TTC549 (cell line): ENCODE measurements at regions not wholly inside any gene's neighbourhood (a gene's known extent, or its start where the extent isn't known, plus 50 kb on each side); places are given as distances from the start of the nearest gene placed in this dataset.

Experiments
- FAIRE-seq: peaks from 2 replicates; lab custom pipeline; 2012; peaks lifted over from hg19 to GRCh38; lab: Jason Lieb, UNC

DNA sequence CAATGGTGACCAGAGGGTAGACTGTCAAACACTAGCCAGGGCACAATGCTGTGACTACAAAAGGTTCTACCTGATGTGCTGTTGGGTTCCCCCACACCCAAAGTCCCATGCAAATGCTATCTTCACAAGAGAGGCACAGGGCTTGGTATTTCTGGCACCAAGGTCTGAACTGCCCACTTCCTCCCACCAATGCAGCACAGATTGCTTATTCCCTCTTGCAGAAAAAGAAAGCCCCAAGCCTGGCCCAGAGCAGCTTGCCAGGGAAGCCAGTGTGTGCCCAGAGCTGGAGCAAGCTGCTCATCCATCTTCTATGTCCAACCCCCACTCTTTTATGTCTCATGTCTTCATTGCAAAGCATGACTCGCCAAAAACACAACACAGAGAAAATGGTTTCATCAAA is 149.4 kb upstream of the CAMK1G start:
- FAIRE-seq = no peak

- no peak for FAIRE-seq
These were observed 148.8 kb upstream of the CAMK1G start for GRCh38 chr1:209434631-209435217.

DNA sequence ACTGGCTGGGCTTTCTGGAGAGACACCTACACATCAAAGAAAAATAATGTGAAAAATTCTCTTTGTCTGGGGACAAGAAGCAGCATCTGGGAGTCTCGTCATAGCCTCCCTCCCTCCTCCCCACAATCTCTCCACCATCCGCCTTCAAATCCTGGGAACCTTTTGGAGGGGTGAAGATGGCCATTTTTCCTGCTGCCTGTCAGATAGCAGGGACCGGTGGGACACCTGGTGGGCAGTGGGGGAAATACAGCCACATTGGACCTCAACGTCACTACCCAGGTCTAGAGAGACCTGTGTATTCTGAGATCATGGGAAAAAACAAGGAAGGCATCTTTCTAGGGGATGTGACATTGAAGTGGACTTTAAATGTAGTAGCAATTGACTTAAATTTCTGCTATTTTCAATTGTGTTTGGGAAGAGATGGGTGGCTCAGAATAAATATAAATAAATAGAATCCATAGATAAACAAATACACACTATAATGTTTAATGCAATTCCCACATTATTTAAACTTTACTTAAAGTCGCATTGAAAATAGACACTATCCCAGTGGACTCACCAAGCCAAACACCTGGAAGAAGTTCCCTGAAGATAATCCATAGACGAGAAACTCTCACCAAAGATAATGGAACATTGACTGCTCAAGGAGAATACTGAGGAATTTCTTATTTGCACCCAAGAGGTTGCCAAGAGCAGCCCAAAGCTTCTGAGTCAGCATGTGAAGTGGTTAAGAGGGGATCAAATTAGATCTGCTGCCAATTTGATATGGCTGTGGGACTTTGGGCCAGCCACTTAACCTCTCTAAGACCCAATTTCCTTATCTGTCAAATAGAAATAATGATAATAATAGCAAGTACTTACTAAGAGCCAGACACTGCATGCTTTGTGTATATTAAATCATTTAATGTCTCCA is 147.6 kb upstream of the CAMK1G start:
- peak; percentile 40 for FAIRE-seq

GRCh38 chr1:209439828-209440227 is 143.7 kb upstream of the CAMK1G start:
- no peak for FAIRE-seq

DNA sequence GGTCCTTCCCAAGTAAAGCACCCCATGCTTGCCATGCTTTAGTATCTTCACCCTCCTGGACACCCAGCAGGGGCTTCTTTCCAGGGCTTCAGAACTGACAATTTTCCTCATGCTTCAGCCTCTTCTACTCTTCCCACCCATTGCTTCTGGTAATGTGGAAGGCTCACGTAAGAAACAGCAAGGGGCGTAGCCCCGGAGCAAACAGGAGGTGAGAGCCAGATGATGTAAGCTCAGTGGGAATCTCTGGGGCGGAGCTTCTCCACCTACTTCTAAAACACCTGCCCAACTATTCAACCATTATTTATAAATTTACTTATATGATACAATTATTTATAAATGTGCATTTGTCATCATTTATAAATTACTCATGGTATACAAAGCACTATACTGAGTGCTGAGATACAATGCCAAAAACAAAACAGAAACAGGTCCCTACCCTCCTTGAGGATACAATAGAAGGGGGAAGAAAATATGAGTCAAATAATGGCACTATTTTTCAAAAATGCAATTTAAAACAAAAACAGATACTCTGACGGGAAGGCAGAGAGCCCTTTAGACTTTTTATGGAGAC is 140.1 kb upstream of the CAMK1G start:
- FAIRE-seq = no peak

DNA sequence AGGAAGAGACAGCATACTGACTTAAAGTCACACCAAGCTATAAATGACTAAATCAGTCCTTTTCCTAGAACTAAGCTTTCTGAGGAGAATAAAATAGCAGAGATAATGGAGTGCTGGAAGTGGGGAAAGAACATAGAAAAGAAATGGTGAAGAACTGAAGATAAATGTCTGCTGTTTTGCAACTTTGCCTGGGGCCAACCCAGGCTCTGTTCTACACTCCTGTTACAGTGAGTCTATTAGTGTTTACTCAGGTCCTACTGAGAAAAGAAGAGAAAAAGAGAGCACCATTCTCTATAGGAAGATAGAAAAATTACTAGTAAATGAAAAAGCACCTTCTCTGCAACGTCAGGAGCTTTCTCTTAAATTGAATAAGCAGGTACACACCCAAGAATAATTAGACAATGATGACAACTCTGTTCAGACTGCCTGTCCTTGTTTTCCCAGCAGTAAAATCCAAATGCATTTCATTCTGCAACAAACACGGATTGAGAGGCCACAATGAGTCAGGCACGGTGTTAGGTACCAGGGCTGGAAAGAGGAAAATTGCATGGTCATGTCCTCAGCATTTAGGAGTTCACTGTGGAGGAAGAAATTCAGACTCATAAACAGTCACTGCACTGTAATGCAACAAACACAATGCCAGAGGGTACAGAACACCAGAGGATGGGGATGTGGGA is 139.4 kb upstream of the CAMK1G start:
- no peak for FAIRE-seq

DNA sequence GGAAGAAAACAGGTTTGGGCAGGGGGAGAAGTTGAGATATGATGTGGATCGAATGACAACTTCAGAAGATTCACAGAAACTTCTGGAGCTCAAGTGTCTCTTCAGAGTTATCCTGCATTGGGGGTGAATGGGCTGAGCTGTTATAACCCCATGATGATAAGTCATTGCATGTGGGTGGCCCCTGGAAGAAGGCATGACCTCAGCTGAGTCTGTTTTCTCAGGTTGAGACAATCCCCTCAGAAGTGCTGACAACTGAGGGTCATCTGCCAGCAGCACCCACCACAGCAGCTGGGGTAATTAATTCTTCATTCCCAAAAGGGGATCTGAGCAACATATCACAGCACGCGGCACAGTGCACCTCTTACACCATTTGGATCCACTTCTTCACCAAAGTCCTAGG is 138.6 kb upstream of the CAMK1G start:
- FAIRE-seq = no peak

GRCh38 chr1:209445576-209445975 is 137.9 kb upstream of the CAMK1G start:
- no peak for FAIRE-seq

DNA sequence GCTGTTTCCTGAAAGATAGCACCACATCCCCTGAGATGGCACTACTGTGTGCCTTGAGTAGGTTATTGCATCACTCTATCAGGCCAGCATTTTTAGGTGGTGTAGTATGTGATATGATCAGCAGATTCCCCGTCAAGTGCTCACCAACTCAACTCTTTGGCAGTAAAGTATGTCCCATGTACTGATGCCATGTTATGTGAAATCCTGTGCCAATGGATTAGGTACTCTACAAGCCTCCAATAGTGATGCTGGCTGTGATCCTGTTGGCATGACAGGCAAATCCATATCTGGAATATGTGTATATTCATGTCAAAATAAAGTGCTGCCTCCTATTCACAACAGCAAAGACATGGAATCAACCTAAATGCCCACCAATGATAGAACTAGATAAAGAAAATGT is 137.2 kb upstream of the CAMK1G start:
- FAIRE-seq = no peak

GRCh38 chr1:209454340-209454994 is 129.0 kb upstream of the CAMK1G start:
- no peak for FAIRE-seq

DNA sequence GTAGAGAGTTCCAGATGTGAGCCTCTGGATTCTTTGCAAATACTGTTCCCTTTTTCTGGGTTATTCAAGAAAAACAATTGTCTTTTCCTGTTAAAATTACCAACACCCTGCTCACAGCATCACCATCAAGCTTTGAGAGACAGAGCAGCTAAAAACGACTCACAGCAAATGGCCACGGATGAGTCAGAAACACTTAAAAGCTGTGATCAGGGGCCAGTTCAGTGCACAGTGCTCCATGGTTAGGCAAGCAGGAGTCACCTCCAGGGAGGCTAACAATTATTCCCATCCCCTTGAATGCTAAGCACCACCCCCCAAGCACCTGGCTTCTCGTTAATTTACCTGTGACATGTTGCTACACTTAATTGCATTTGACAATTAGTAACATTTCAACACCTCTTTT is 128.4 kb upstream of the CAMK1G start:
- no peak for FAIRE-seq

GRCh38 chr1:209455661-209456358 is 127.7 kb upstream of the CAMK1G start:
- FAIRE-seq = no peak

GRCh38 chr1:209456878-209457277 is 126.6 kb upstream of the CAMK1G start:
- no peak for FAIRE-seq

DNA sequence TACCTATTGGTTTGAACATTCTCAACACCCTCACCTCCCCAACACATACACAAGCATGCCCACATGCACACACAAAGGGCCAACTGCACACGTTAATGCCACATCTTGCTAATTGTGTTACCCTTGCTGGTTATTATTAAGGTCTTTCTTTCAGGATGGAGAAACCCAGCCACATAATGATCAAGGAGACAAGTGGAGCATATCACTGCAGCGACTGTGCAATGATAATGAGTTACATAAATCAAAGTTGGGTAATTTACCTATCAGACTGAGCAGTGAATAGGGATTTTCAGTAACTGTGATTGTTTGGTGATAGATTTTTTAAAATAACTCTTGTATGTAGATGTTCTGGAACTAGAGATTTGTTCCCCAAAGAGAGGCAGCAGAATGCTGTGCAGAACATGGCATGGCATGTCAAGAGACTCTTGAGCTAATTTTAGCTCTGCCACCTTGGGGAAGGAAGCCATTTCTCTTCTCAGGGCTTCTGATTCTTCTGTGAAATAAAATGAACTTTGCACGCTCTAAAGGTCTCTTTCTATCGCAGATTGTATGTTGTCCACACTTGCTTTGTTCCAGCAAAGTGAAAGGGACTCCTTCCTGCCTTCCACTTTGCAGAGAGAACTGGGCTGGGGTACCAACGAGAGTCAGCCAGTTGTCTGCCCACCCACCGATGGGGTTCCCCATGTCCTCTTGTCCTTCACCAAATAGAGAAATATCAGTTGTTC is 126.0 kb upstream of the CAMK1G start:
- no peak for FAIRE-seq

DNA sequence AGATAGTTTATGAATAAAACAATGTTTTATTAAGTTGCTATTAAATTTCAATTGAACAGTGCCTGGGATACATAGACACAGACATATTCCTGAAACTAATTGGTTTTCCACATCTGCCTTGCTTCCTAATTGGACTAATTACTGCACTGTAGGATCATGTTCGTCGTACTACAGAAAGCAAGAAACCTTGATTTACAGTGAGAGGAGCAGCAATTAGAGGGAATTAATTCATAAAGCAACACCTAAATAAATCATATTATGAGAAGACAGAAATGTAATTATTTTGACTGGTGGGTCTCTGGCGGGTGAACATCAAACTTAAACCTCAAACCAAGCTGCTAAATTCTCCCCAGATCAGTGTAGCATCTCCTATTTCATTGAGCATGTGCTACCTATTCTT is 124.6 kb upstream of the CAMK1G start:
- FAIRE-seq = no peak

DNA sequence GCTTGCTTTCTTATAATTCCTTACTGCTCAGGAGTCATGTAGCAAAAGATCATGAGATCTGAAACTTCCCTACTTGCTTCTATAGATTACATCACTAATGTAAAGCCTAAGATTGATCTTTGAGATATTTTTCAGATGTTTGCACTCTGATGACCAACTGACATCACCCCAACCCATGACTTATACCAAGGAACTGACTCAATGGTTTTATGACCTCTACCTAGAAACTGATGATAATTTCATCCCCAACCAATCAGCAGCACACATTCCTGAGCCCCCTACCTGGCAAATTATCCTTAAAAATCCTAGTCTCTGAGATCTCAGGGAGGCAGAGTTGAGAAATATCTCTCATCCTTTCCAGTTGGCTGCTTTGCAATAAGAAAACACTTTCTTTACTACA is 122.3 kb upstream of the CAMK1G start:
- no peak for FAIRE-seq

DNA sequence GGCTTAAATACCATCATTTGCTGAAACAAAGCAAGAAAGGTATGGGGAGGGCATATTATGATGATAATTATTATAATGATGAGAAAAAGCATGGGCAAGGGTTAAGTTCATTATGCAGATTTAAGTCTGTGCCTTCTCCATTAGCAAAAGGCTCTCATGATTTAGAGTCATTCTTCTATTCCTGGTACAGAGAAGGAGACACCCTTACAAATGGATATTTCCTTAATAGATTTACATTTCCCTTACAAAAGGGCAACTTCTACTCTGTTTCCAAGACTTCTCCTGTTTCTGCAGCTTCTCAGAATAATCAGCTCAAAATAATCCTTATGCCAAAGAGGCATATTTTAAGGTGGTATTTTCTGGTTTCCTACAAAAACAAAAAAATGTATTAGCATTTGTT is 121.1 kb upstream of the CAMK1G start:
- FAIRE-seq = no peak

- FAIRE-seq = no peak
These were observed 120.1 kb upstream of the CAMK1G start for GRCh38 chr1:209463441-209463840.

DNA sequence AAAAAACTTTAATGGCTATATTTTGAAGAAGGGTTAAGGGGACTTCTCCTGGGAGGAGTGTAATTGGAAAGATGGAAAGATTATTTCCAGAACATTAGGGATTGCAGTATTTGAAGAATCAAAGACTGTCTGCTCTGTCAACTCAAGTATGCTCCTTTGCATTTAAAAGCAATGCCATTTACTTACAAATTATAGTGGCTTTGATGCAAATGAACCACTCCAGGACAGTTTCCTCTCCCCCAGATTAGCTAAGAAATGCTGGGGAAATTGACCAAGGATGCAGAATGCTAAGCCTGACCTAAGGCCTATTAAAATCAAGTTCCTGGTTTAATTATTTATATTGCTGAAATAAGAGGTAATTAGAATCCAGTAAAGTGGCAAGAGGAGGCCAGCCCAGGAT is 110.5 kb upstream of the CAMK1G start:
- FAIRE-seq = no peak

GRCh38 chr1:209480345-209480744 is 103.2 kb upstream of the CAMK1G start:
- FAIRE-seq = no peak

DNA sequence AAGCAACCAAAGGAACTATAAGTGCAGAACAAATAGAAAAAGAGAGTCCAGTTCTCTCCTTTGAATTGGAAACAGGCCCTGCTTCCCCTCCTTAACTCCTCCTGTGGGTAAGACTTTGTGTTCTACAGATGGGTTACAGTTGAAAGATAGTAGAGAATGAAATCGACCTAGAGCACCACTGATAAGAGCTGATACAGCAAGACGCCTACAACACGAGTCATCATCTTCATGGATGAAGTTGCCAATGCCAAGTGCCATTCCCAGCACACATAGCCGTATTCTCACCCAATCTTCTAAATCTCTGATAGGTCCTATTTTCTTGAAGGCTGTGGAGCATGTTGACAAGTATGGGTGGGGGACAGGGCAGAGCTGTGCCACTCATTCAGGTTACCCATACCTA is 99.8 kb upstream of the CAMK1G start:
- no peak for FAIRE-seq
